Caco-2 (cell line): ENCODE measurements at regions not wholly inside any gene's neighbourhood (a gene's known extent, or its start where the extent isn't known, plus 50 kb on each side); places are given as distances from the start of the nearest gene placed in this dataset.

Experiments
- BruUV-seq: library from RNA; stranded (reverse); fragments of 400-500 nt; replicated peaks from 2 replicates; lab custom pipeline; 2021; lab: Mats Ljungman, UMichigan
- CTCF ChIA-PET: fragments of 300-600 bp; sonication (Branson Sonifier 250); formaldehyde crosslinking; loops from one replicate; lab custom pipeline; 2022; ENCODE audit warnings: antibody characterized with exemption; lab: Charles Lee
- POLR2A ChIA-PET: fragments of 300-600 bp; sonication (Branson Sonifier 250); formaldehyde crosslinking; loops from one replicate; lab custom pipeline; 2022; ENCODE audit warnings: antibody characterized with exemption; lab: Charles Lee
- DNase-seq, 2 experiments: peaks; one replicate each; pipeline versions ENCODE4 v3.0.0 to v3.0.0-alpha.2; 2020 to 2022
- H3K27me3 ChIP-seq: replicated peaks from 2 replicates; pipeline ENCODE4 v1.6.0; 2011; ENCODE audit warnings: low read length; ENCODE audit not compliant: control insufficient read depth, insufficient read depth
- H3K36me3 ChIP-seq: 2 replicates; pipeline ENCODE4 v1.5.1; 2011; ENCODE audit warnings: low read length; ENCODE audit not compliant: control insufficient read depth, insufficient read depth
- H3K4me1 ChIP-seq: fragments of 250-450 bp; sonication (Bioruptor Pico); 2 replicates; pipeline ENCODE4 v1.5.1; 2020; ENCODE audit warnings: mild to moderate bottlenecking
- H3K4me3 ChIP-seq: 2 replicates; pipeline ENCODE4 v1.5.1; 2011; ENCODE audit warnings: low read depth, mild to moderate bottlenecking, control low read depth, low read length
- H3K9me3 ChIP-seq: fragments of 250-450 bp; sonication (Bioruptor Pico); 2 replicates; pipeline ENCODE4 v1.5.1; 2020; ENCODE audit warnings: mild to moderate bottlenecking, moderate library complexity
- H3K27ac Mint-ChIP-seq: one replicate; pipeline ENCODE4 v1.8.0; 2022; ENCODE audit warnings: mixed read lengths; ENCODE audit not compliant: unreplicated experiment
- H3K27me3 Mint-ChIP-seq: one replicate; pipeline ENCODE4 v1.8.0; 2022; ENCODE audit warnings: mixed read lengths; ENCODE audit not compliant: insufficient read depth, unreplicated experiment
- H3K36me3 Mint-ChIP-seq: one replicate; pipeline ENCODE4 v1.8.0; 2022; ENCODE audit warnings: mild to moderate bottlenecking, mixed read lengths; ENCODE audit not compliant: insufficient read depth, unreplicated experiment
- H3K4me1 Mint-ChIP-seq: one replicate; pipeline ENCODE4 v1.8.0; 2022; ENCODE audit warnings: low read depth, mixed read lengths; ENCODE audit not compliant: unreplicated experiment
- H3K4me3 Mint-ChIP-seq: one replicate; pipeline ENCODE4 v1.8.0; 2022; ENCODE audit warnings: mild to moderate bottlenecking, moderate library complexity, mixed read lengths; ENCODE audit not compliant: unreplicated experiment
- H3K9me3 Mint-ChIP-seq: one replicate; pipeline ENCODE4 v1.8.0; 2022; ENCODE audit warnings: mixed read lengths; ENCODE audit not compliant: unreplicated experiment
- intact Hi-C: fragments of 100-400 bp; cut with micrococcal nuclease; formaldehyde crosslinking; loops from one replicate; pipeline ENCODE4 v1.10.0; 2022; ENCODE audit not compliant: unreplicated experiment
- TF ChIP-seq, protein P1 (sequence below), 2 experiments: fragments of 200-600 bp in 1 of 2; IDR thresholded peaks; 1 replicate in 1 of 2; 2 replicates in 1 of 2; pipeline versions ENCODE4 v1.5.1 to v1.8.0; 2011 to 2022; ENCODE audit warnings: antibody characterized with exemption in 1 of 2, control low read depth in 1 of 2, inconsistent platforms in 1 of 2, low read depth in 1 of 2, low read length in 1 of 2, mild to moderate bottlenecking in 1 of 2, moderate library complexity in 1 of 2; ENCODE audit not compliant: insufficient read depth in 1 of 2, severe bottlenecking in 1 of 2, unreplicated experiment in 1 of 2

DNA sequence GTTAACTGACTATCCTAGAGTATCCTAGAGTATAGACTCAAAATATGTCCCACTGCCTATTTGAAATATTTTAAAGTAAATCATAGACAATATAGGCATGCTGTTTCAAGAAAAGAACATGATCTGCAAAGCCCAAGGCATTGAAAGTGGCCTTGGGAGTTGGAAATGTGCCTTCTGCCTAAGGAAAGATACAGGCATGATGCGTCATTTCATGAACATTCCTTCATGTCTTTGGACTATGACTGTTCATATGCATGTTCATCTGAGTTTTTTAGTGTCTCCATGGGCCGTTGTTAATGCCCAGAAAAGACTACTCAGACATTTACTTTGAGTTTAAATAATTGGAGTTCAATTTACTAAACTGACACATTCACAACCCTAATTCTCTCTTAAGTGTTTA lies 69.7 kb upstream of the PRDM11 start:
- BruUV-seq = no TSS peak
- Mint-ChIP-seq H3K27me3 (peaks cover 16% of the 10 kb centered on the region), H3K27ac (no peak overlapping the region), H3K9me3 (no peaks in the 10 kb centered on the region), H3K4me3 (no peak overlapping the region), H3K4me1 (no peaks in the 10 kb centered on the region), H3K36me3 (no peaks in the 10 kb centered on the region)
- no peaks in the 10 kb centered on the region for H3K36me3 ChIP-seq
- ChIA-PET CTCF (no interaction called here), POLR2A (no interaction called here)
- H3K27me3 ChIP-seq = peaks cover 2% of the 10 kb centered on the region; the same call in 1 of the 2 replicates
- DNase-seq = no peak
- TF ChIP-seq, protein P1, sequence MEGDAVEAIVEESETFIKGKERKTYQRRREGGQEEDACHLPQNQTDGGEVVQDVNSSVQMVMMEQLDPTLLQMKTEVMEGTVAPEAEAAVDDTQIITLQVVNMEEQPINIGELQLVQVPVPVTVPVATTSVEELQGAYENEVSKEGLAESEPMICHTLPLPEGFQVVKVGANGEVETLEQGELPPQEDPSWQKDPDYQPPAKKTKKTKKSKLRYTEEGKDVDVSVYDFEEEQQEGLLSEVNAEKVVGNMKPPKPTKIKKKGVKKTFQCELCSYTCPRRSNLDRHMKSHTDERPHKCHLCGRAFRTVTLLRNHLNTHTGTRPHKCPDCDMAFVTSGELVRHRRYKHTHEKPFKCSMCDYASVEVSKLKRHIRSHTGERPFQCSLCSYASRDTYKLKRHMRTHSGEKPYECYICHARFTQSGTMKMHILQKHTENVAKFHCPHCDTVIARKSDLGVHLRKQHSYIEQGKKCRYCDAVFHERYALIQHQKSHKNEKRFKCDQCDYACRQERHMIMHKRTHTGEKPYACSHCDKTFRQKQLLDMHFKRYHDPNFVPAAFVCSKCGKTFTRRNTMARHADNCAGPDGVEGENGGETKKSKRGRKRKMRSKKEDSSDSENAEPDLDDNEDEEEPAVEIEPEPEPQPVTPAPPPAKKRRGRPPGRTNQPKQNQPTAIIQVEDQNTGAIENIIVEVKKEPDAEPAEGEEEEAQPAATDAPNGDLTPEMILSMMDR (IDR thresholded peaks at IDR 0.05; ENCODE audit: insufficient read depth in 1 of 2, low read depth in 1 of 2, low read length in 1 of 2, severe bottlenecking in 1 of 2, unreplicated experiment in 1 of 2) = no peak
- no peaks in the 10 kb centered on the region for H3K9me3 ChIP-seq
- no peak overlapping the region for H3K4me3 ChIP-seq
- no peaks in the 10 kb centered on the region for H3K4me1 ChIP-seq
- intact Hi-C loops = no loop called here

DNA sequence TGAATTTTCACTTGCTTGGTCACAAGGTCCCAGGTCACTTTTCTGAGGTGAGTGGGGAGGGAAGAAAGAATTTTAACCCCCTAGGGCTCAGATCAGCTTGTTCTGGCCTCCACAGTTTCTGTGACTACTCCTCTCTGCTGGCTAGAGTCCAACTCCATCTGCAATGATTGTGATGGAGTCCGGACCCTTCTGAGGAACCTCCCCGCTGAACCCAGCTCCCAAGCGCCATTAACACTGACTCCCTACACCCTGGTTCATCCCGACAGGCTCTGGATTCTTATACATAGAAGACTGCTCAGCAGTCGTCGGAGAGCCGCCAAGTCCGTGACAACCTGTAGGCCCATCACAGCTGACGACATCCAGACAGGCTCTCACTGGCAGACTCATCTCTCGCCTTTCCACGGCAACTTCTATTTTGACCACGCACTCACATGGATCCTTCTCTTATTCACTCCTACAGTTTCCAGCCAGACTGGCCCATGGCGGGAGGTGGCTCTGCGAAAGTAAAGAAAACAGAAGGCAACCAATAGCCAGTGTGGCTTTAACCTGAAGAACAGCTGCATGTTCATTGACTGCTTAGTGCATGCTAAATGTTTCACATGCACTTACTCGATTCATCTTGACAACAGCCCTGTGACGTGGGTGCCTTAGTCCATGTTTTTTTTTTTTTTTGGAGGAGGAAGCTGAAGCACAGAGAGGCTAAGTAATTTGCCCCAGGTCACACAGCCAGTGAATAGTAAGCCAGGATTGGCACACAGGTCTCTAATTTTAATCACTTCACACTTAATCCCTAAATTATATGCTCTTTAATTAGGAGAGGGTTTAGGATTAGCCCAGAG lies 68.0 kb upstream of the PRDM11 start:
- Mint-ChIP-seq H3K9me3 (no peaks in the 10 kb centered on the region), H3K4me3 (no peak overlapping the region)
- CTCF ChIA-PET = no interaction called here

DNA sequence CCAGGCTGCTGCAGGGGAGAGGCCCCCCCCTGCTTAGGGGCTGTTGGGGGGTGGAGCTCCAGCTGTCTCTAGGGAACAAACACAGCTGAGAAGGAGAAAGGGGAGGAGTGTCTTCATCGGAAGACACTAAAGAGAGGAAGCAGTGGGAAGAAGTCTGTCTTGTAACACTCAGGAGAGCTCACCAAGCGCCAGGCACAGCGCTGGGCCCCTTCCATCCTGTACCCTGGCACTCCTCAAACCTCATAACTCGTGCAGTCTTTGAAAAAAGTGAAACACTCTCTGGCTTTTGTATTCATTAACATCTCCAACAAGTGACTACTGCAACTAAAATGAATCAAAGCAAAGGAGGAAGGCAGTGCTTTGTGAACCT lies 67.4 kb upstream of the PRDM11 start:
- H3K27me3 ChIP-seq = no peaks in the 10 kb centered on the region
- CTCF ChIA-PET = no interaction called here
- BruUV-seq = no TSS peak
- Mint-ChIP-seq H3K4me1 (no peaks in the 10 kb centered on the region), H3K36me3 (no peaks in the 10 kb centered on the region), H3K27ac (no peak overlapping the region), H3K4me3 (no peak overlapping the region), H3K27me3 (peaks cover 17% of the 10 kb centered on the region), H3K9me3 (no peaks in the 10 kb centered on the region)
- intact Hi-C loops = no loop called here
- H3K9me3 ChIP-seq = no peaks in the 10 kb centered on the region
- no peaks in the 10 kb centered on the region for H3K36me3 ChIP-seq
- POLR2A ChIA-PET = no interaction called here
- no peak for DNase-seq
- TF ChIP-seq, protein P1 (IDR thresholded peaks at IDR 0.05; ENCODE audit: insufficient read depth in 1 of 2, low read depth in 1 of 2, low read length in 1 of 2, severe bottlenecking in 1 of 2, unreplicated experiment in 1 of 2) = no peak
- no peaks in the 10 kb centered on the region for H3K4me1 ChIP-seq
- no peak overlapping the region for H3K4me3 ChIP-seq

More for the DNA sequence above, 68.0 kb upstream of the PRDM11 start:
- no peak overlapping the region for H3K27ac Mint-ChIP-seq
- no TSS peak for BruUV-seq
- H3K36me3 Mint-ChIP-seq = no peaks in the 10 kb centered on the region
- Histone ChIP-seq H3K27me3 (no peaks in the 10 kb centered on the region), H3K36me3 (no peaks in the 10 kb centered on the region), H3K4me3 (no peak overlapping the region), H3K9me3 (no peaks in the 10 kb centered on the region), H3K4me1 (no peaks in the 10 kb centered on the region)
- H3K4me1 Mint-ChIP-seq = no peaks in the 10 kb centered on the region
- POLR2A ChIA-PET = no interaction called here
- H3K27me3 Mint-ChIP-seq = peaks cover 14% of the 10 kb centered on the region
- TF ChIP-seq, protein P1 (IDR thresholded peaks at IDR 0.05; ENCODE audit: insufficient read depth in 1 of 2, low read depth in 1 of 2, low read length in 1 of 2, severe bottlenecking in 1 of 2, unreplicated experiment in 1 of 2) = no peak
- no peak for DNase-seq
- intact Hi-C loops = no loop called here
